CD8-positive, alpha-beta memory T cell (primary cell): ENCODE measurements at regions not wholly inside any gene's neighbourhood (a gene's known extent, or its start where the extent isn't known, plus 50 kb on each side); places are given as distances from the start of the nearest gene placed in this dataset.

Experiments
- CTCF ChIA-PET: fragments of 350-600 bp; sonication (Branson Sonifier 250); formaldehyde crosslinking; loops from one replicate; lab custom pipeline; 2021; ENCODE audit warnings: antibody characterized with exemption; lab: Charles Lee
- POLR2A ChIA-PET: fragments of 350-600 bp; sonication (Branson Sonifier 250); formaldehyde crosslinking; loops from one replicate; lab custom pipeline; 2021; ENCODE audit warnings: antibody characterized with exemption; lab: Charles Lee
- DNase-seq, 5 donors: peaks; one replicate each; pipeline versions ENCODE4 v3.0.0 to v3.0.0-alpha.2; 2020 to 2022; ENCODE audit warnings: mixed read lengths in 1 of 5
- H3K27ac ChIP-seq: one replicate; pipeline ENCODE4 v1.7.0; 2013; ENCODE audit warnings: low read depth, mild to moderate bottlenecking, low read length, moderate library complexity
- H3K27me3 ChIP-seq: 2 replicates; pipeline ENCODE4 v1.7.0; 2013; ENCODE audit warnings: low read length, mild to moderate bottlenecking; ENCODE audit not compliant: insufficient read depth, poor library complexity, severe bottlenecking
- H3K36me3 ChIP-seq: 2 replicates; pipeline ENCODE4 v1.7.0; 2013; ENCODE audit warnings: mild to moderate bottlenecking, low read length, moderate library complexity; ENCODE audit not compliant: insufficient read depth
- H3K4me1 ChIP-seq: 2 replicates; pipeline ENCODE4 v1.7.0; 2013; ENCODE audit warnings: mild to moderate bottlenecking, low read length, moderate library complexity; ENCODE audit not compliant: insufficient read depth
- H3K4me3 ChIP-seq: 2 replicates; pipeline ENCODE4 v1.7.0; 2013; ENCODE audit warnings: mild to moderate bottlenecking, low read length
- H3K9me3 ChIP-seq: 2 replicates; pipeline ENCODE4 v1.7.0; 2013; ENCODE audit warnings: mild to moderate bottlenecking, low read length
- H3K27ac Mint-ChIP-seq, 8 donors: one replicate each; pipeline ENCODE4 v1.8.0; 2020 to 2021; ENCODE audit warnings: mixed read lengths in 8 of 8, mild to moderate bottlenecking in 6 of 8, inconsistent platforms in 3 of 8, moderate library complexity in 3 of 8
- H3K27me3 Mint-ChIP-seq, 2 donors: one replicate each; pipeline ENCODE4 v1.8.0; 2020 to 2021; ENCODE audit warnings: mixed read lengths in 2 of 2, mild to moderate bottlenecking in 1 of 2, moderate library complexity in 1 of 2
- H3K36me3 Mint-ChIP-seq, 3 donors: one replicate each; pipeline ENCODE4 v1.8.0; 2020 to 2021; ENCODE audit warnings: mixed read lengths in 3 of 3, inconsistent platforms in 1 of 3, mild to moderate bottlenecking in 1 of 3
- H3K4me1 Mint-ChIP-seq, 3 donors: one replicate each; pipeline ENCODE4 v1.8.0; 2020 to 2021; ENCODE audit warnings: mixed read lengths in 3 of 3, inconsistent platforms in 1 of 3, mild to moderate bottlenecking in 1 of 3
- H3K4me3 Mint-ChIP-seq, 7 donors: one replicate each; pipeline ENCODE4 v1.8.0; 2020 to 2021; ENCODE audit warnings: mixed read lengths in 7 of 7, mild to moderate bottlenecking in 6 of 7, moderate library complexity in 4 of 7, inconsistent platforms in 2 of 7
- H3K9me3 Mint-ChIP-seq, 5 donors: one replicate each; pipeline ENCODE4 v1.8.0; 2020 to 2022; ENCODE audit warnings: mixed read lengths in 5 of 5, mild to moderate bottlenecking in 3 of 5, moderate library complexity in 2 of 5, inconsistent platforms in 1 of 5

DNA sequence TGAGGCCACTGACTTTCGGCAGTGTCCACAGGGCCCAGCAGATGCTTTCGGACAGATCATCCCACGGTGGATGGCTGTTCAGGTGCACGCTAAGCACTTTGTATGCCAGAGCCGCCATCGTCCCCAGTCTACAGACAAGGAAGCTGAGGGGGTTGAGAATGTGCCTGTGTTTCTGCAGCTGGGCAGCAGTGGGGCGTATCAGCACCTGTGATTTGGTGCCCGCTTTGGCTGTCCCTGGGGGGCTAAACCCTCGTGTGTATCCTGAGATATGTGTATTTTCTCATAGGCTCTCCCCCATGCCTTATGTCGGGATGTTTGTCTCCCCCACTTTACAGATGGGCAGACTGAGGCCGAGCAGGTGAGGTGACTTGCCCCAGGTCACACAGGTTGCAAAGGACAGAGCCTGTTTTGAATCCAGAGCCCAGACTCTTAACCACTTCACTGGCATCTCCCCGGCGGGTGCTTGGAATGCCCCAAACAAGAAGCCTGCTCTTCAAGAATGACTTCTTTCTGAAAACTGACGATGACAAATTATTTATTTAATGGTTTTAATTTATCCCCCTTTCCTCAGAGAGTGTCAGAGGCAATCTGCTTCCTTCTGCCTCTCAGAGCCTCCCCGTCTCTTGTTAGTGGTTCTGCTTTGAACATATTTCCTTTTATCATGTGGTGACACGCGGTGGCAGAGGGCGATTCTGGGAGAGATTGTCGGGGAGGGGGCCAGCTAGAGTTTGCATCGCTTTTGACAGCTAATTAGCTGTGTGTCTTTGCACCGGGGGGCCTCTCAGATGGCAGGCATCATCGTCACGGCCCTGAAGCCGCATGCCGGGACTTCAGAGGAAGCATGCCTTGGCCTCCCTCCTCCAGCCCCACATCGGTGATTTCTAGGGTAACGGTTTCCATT lies 149.6 kb upstream of the CIBAR2 start:
- no peaks in the 10 kb centered on the region for H3K36me3 ChIP-seq
- peak in 1 of 5 donors; percentile 19 for DNase-seq
- Mint-ChIP-seq H3K9me3 (no peaks in the 10 kb centered on the region), H3K4me1 (no peaks in the 10 kb centered on the region), H3K36me3 (no peaks in the 10 kb centered on the region), H3K27ac (no peak overlapping the region), H3K27me3 (peaks cover 18 to 31% of the 10 kb centered on the region in 2 donors), H3K4me3 (peak overlapping the region in 1 of 7 donors; percentile 36)
- POLR2A ChIA-PET: no interaction called here
- CTCF ChIA-PET: interaction anchor here (3.3 kb wide), 1 partner anchor 9 kb away, joined by 13 read pairs; no protein-coding TSS in a partner anchor
- H3K27me3 ChIP-seq: no peaks in the 10 kb centered on the region
- H3K4me1 ChIP-seq: no peaks in the 10 kb centered on the region
- no peak overlapping the region for H3K27ac ChIP-seq
- no peaks in the 10 kb centered on the region for H3K9me3 ChIP-seq
- H3K4me3 ChIP-seq: no peak overlapping the region

GRCh38 chr16:85262558-85263238 lies 150.4 kb upstream of the CIBAR2 start:
- Histone ChIP-seq H3K4me3 (no peak overlapping the region), H3K27ac (no peak overlapping the region), H3K9me3 (no peaks in the 10 kb centered on the region), H3K4me1 (no peaks in the 10 kb centered on the region), H3K27me3 (no peaks in the 10 kb centered on the region), H3K36me3 (no peaks in the 10 kb centered on the region)
- no peak for DNase-seq
- no peak overlapping the region for H3K4me3 Mint-ChIP-seq
- no peaks in the 10 kb centered on the region for H3K36me3 Mint-ChIP-seq
- H3K4me1 Mint-ChIP-seq: no peaks in the 10 kb centered on the region
- ChIA-PET POLR2A (no interaction called here), CTCF (interaction anchor here (0.9 to 3.3 kb wide), 2 partner anchors 10 to 15 kb away, joined by 3 to 13 read pairs; no protein-coding TSS in a partner anchor)
- peaks cover 16 to 32% of the 10 kb centered on the region in 2 donors for H3K27me3 Mint-ChIP-seq
- no peak overlapping the region for H3K27ac Mint-ChIP-seq
- H3K9me3 Mint-ChIP-seq: no peaks in the 10 kb centered on the region

DNA sequence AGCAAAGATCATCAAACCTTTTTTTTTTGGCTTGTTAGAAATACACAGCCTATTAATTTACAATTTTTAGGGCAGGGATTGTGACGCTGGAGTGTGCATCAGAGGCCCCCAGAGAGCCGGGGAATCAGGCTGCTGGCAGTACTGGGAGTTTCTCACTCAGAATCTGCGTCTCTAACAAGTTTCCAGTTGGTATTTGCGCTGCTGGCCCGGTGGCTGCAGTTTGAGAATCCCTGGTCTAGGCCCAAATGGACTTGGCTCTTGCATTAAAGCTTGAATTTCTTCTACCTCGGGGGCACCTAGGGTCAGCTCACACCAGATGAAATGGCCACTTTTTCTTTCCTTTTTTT lies 150.9 kb upstream of the CIBAR2 start:
- Mint-ChIP-seq H3K27me3 (peaks cover 11 to 27% of the 10 kb centered on the region in 2 donors), H3K4me1 (no peaks in the 10 kb centered on the region), H3K9me3 (no peaks in the 10 kb centered on the region), H3K4me3 (no peak overlapping the region), H3K27ac (no peak overlapping the region), H3K36me3 (no peaks in the 10 kb centered on the region)
- no peaks in the 10 kb centered on the region for H3K4me1 ChIP-seq
- no peak for DNase-seq
- H3K4me3 ChIP-seq: no peak overlapping the region
- no peak overlapping the region for H3K27ac ChIP-seq
- no peaks in the 10 kb centered on the region for H3K27me3 ChIP-seq
- ChIA-PET CTCF (interaction anchor here (0.9 to 3.3 kb wide), 2 partner anchors 10 to 15 kb away, joined by 3 to 13 read pairs; no protein-coding TSS in a partner anchor), POLR2A (no interaction called here)
- H3K36me3 ChIP-seq: no peaks in the 10 kb centered on the region
- no peaks in the 10 kb centered on the region for H3K9me3 ChIP-seq

DNA sequence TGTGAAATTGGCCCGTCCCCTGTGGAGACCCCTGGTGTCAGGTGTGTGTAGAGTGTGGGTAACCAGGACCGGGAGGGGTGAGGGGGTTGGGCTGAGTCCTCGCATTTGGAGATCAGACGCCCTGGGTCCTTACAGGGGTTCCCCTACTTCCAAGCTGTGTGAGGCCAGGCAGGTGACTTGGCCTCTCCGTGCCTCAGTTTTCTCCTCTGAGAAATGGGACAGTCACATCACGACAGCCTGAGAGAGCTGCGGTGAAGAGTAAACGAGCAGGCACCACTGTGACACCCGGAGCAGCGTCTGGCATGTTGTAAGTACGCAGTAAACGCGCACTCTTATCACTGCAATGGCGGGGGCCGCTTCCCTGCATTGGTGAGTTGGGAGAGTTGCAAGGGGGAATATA lies 152.5 kb upstream of the CIBAR2 start:
- CTCF ChIA-PET: interaction anchor here (3.3 kb wide), 1 partner anchor 12 kb away, joined by 13 read pairs; no protein-coding TSS in a partner anchor

GRCh38 chr16:85265161-85265784 lies 153.0 kb upstream of the CIBAR2 start:
- H3K4me1 ChIP-seq: no peaks in the 10 kb centered on the region
- no peak overlapping the region for H3K4me3 ChIP-seq
- H3K27me3 Mint-ChIP-seq: peaks cover 3 to 29% of the 10 kb centered on the region in 2 donors
- no peaks in the 10 kb centered on the region for H3K9me3 ChIP-seq
- no peak for DNase-seq
- H3K4me1 Mint-ChIP-seq: no peaks in the 10 kb centered on the region
- H3K27me3 ChIP-seq: no peaks in the 10 kb centered on the region
- H3K27ac ChIP-seq: no peak overlapping the region
- no peak overlapping the region for H3K27ac Mint-ChIP-seq
- POLR2A ChIA-PET: no interaction called here
- no peaks in the 10 kb centered on the region for H3K9me3 Mint-ChIP-seq
- H3K36me3 Mint-ChIP-seq: no peaks in the 10 kb centered on the region
- no peak overlapping the region for H3K4me3 Mint-ChIP-seq
- CTCF ChIA-PET: interaction anchor here (3.3 kb wide), 1 partner anchor 12 kb away, joined by 13 read pairs; no protein-coding TSS in a partner anchor
- no peaks in the 10 kb centered on the region for H3K36me3 ChIP-seq

More for the DNA sequence above, 152.5 kb upstream of the CIBAR2 start:
- DNase-seq: no peak
- H3K36me3 ChIP-seq: no peaks in the 10 kb centered on the region
- Mint-ChIP-seq H3K27ac (peak overlapping the region in 1 of 8 donors; percentile 17), H3K36me3 (no peaks in the 10 kb centered on the region), H3K27me3 (peaks cover 4 to 30% of the 10 kb centered on the region in 2 donors), H3K9me3 (no peaks in the 10 kb centered on the region), H3K4me1 (no peaks in the 10 kb centered on the region), H3K4me3 (no peak overlapping the region)
- H3K27me3 ChIP-seq: no peaks in the 10 kb centered on the region
- H3K27ac ChIP-seq: no peak overlapping the region
- no peaks in the 10 kb centered on the region for H3K4me1 ChIP-seq
- H3K4me3 ChIP-seq: no peak overlapping the region
- no peaks in the 10 kb centered on the region for H3K9me3 ChIP-seq
- POLR2A ChIA-PET: no interaction called here

DNA sequence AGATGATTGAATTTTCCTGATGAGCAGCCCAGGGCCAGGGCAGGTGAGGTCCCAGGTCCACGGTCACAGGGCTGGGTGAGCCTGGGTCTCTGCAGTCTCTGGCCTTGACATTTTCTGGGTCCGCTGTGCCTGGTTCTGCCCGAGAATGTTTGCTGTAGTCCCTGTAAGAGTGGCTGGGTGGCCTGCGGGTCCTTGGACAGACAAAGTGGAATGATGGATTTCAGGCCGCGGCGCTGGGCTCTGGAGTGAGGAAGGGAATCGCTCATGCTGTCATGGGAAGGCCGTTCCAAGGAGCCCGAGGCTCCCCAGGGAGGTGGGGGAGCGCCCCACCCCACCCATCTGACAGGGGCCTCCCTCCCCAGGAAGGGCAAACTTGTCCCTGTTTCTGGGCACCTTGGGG lies 153.5 kb upstream of the CIBAR2 start:
- Histone ChIP-seq H3K4me3 (no peak overlapping the region), H3K4me1 (no peaks in the 10 kb centered on the region), H3K27ac (no peak overlapping the region), H3K36me3 (no peaks in the 10 kb centered on the region), H3K9me3 (no peaks in the 10 kb centered on the region), H3K27me3 (no peaks in the 10 kb centered on the region)
- H3K36me3 Mint-ChIP-seq: no peaks in the 10 kb centered on the region
- no peaks in the 10 kb centered on the region for H3K4me1 Mint-ChIP-seq
- peaks cover 3 to 29% of the 10 kb centered on the region in 2 donors for H3K27me3 Mint-ChIP-seq
- H3K4me3 Mint-ChIP-seq: no peak overlapping the region
- H3K9me3 Mint-ChIP-seq: no peaks in the 10 kb centered on the region
- POLR2A ChIA-PET: no interaction called here
- H3K27ac Mint-ChIP-seq: no peak overlapping the region
- CTCF ChIA-PET: no interaction called here
- no peak for DNase-seq

- Histone ChIP-seq H3K36me3 (no peaks in the 10 kb centered on the region), H3K27me3 (no peaks in the 10 kb centered on the region), H3K4me3 (no peak overlapping the region), H3K9me3 (no peaks in the 10 kb centered on the region), H3K27ac (no peak overlapping the region), H3K4me1 (no peaks in the 10 kb centered on the region)
- DNase-seq: no peak
- no peaks in the 10 kb centered on the region for H3K9me3 Mint-ChIP-seq
- H3K36me3 Mint-ChIP-seq: no peaks in the 10 kb centered on the region
- POLR2A ChIA-PET: no interaction called here
- peaks cover 5 to 28% of the 10 kb centered on the region in 2 donors for H3K27me3 Mint-ChIP-seq
- H3K4me3 Mint-ChIP-seq: no peak overlapping the region
- no peak overlapping the region for H3K27ac Mint-ChIP-seq
- H3K4me1 Mint-ChIP-seq: no peaks in the 10 kb centered on the region
- CTCF ChIA-PET: no interaction called here
These were observed 154.6 kb upstream of the CIBAR2 start for GRCh38 chr16:85266857-85267256.
